Sigmoid colon (tissue), 6 donors: ENCODE measurements at regions not wholly inside any gene's neighbourhood (a gene's known extent, or its start where the extent isn't known, plus 50 kb on each side); places are given as distances from the start of the nearest gene placed in this dataset.

ENCODE experiments used
- DNase-seq: peaks from one replicate; pipeline ENCODE4 v3.0.0-alpha.2; 2019
- H3K27ac ChIP-seq, 4 donors: fragments of 200-600 bp; sonication (generic); one replicate each; pipeline ENCODE4 v1.5.1; 2016 to 2019; ENCODE audit warnings: mild to moderate bottlenecking in 1 of 4
- H3K27me3 ChIP-seq, 3 donors: fragments of 200-600 bp; sonication (generic); one replicate each; pipeline ENCODE4 v1.5.1; 2019; ENCODE audit warnings: mild to moderate bottlenecking in 1 of 3
- H3K36me3 ChIP-seq, 4 donors: fragments of 200-600 bp; sonication (generic); one replicate each; pipeline ENCODE4 v1.5.1; 2016 to 2019
- H3K4me1 ChIP-seq, 4 donors: fragments of 200-600 bp; sonication (generic); one replicate each; pipeline ENCODE4 v1.5.1; 2017 to 2019
- H3K4me3 ChIP-seq, 4 donors: fragments of 200-600 bp; sonication (generic); one replicate each; pipeline ENCODE4 v1.5.1; 2017 to 2019; ENCODE audit warnings: mild to moderate bottlenecking in 2 of 4, moderate library complexity in 1 of 4
- H3K9me3 ChIP-seq, 4 donors: fragments of 200-600 bp in 3 of 4; sonication (generic) in 3 of 4; one replicate each; pipeline versions ENCODE4 v1.5.1 to v1.6.1; 2013 to 2019
- EP300 ChIP-seq, 4 donors: sonication (generic); formaldehyde crosslinking; IDR thresholded peaks; one replicate each; pipeline ENCODE4 v1.6.1; 2017; ENCODE audit warnings: antibody characterized with exemption in 4 of 4
- POLR2A ChIP-seq, 2 donors: fragments of 450-650 bp; IDR thresholded peaks; one replicate each; pipeline ENCODE4 v1.6.1; 2016; ENCODE audit warnings: antibody characterized with exemption in 2 of 2, mild to moderate bottlenecking in 2 of 2, moderate library complexity in 2 of 2
- POLR2AphosphoS5 ChIP-seq, 4 donors: sonication (generic); formaldehyde crosslinking; IDR thresholded peaks; one replicate each; pipeline ENCODE4 v1.6.1; 2017; ENCODE audit warnings: antibody characterized with exemption in 4 of 4
- WGBS, 2 donors: extraction: QIAGEN DNeasy Blood & Tissue Kit; methylation state at CpG; one replicate each; pipeline ENCODE4 v1.1.7; 2013; 5-methylcytosine and 5-hydroxymethylcytosine counted together
- intact Hi-C: fragments of 100-400 bp; cut with DNase I; formaldehyde crosslinking; loops from one replicate; pipeline ENCODE4 v1.15.1; 2023
- TF ChIP-seq, protein P1 (sequence below), 4 experiments: fragments of 450-650 bp in 3 of 4; fragments of 200-600 bp in 1 of 4; IDR thresholded peaks; one replicate each; pipeline ENCODE4 v1.5.1; 2016 to 2019; ENCODE audit warnings: antibody characterized with exemption in 4 of 4, mild to moderate bottlenecking in 3 of 4, moderate library complexity in 2 of 4
- donor health status: healthy with polysubstance abuse.
- donor health status: healthy.

DNA sequence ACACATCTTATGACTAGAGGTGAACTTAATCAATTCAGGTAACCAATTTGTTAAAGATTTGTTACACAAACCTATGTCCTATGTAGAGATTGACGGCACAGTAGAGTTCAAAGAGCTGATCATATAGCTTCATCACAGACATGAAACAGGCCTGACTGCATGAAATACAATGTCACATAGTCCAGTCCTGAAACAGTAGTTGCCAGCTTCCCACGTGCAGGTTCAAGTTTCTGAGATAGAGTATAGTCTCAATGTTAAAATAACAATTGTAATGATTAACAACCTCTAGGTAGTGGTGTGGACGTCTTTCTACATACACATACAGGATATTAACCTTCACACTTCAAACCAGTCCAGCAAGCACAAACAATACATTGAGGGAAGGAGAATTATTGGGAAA lies 640.7 kb upstream of the SOX9 start:
- no peaks in the 10 kb centered on the region for H3K27me3 ChIP-seq
- 60 to 62% methylated on average over 3 of the region's 3 CpGs for WGBS, 2 donors
- peaks cover 0 to 14% (median 9%) of the 10 kb centered on the region in 4 donors for H3K4me1 ChIP-seq
- H3K9me3 ChIP-seq: no peaks in the 10 kb centered on the region
- intact Hi-C loops: no loop called here
- DNase-seq: no peak
- no peak overlapping the region for H3K4me3 ChIP-seq
- H3K36me3 ChIP-seq: no peaks in the 10 kb centered on the region
- TF ChIP-seq EP300 (IDR thresholded peaks at IDR 0.05) (no peak), POLR2AphosphoS5 (IDR thresholded peaks at IDR 0.05) (no peak), POLR2A (IDR thresholded peaks at IDR 0.05) (no peak)
- TF ChIP-seq, protein P1, sequence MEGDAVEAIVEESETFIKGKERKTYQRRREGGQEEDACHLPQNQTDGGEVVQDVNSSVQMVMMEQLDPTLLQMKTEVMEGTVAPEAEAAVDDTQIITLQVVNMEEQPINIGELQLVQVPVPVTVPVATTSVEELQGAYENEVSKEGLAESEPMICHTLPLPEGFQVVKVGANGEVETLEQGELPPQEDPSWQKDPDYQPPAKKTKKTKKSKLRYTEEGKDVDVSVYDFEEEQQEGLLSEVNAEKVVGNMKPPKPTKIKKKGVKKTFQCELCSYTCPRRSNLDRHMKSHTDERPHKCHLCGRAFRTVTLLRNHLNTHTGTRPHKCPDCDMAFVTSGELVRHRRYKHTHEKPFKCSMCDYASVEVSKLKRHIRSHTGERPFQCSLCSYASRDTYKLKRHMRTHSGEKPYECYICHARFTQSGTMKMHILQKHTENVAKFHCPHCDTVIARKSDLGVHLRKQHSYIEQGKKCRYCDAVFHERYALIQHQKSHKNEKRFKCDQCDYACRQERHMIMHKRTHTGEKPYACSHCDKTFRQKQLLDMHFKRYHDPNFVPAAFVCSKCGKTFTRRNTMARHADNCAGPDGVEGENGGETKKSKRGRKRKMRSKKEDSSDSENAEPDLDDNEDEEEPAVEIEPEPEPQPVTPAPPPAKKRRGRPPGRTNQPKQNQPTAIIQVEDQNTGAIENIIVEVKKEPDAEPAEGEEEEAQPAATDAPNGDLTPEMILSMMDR (IDR thresholded peaks at IDR 0.05): no peak
- no peak overlapping the region for H3K27ac ChIP-seq

DNA sequence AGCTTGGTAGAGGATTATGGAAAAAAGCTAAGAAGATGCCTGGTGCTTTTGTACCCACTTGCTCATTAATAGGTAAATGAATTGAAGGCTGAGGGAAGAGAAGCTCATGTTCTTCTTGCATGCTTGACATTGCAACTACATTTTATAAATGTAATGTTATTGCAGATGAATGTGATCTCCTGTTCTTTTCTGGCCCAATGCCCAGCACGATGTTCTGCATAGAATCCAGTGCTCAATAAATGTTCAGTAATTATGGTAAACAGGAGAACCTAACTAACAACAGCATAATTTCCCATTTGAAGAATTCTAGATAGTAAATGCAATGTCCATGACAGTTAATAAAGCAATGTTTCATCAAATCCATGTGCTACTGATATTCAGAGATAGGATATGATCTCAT lies 638.2 kb upstream of the SOX9 start:
- intact Hi-C loops: no loop called here
- Histone ChIP-seq H3K4me3 (no peak overlapping the region), H3K27me3 (no peaks in the 10 kb centered on the region), H3K4me1 (peaks cover 0 to 14% (median 9%) of the 10 kb centered on the region in 4 donors), H3K9me3 (no peaks in the 10 kb centered on the region), H3K36me3 (no peaks in the 10 kb centered on the region), H3K27ac (no peak overlapping the region)
- 17 to 54% methylated on average over 1 of the region's 1 CpG for WGBS, 2 donors
- no peak for DNase-seq
- TF ChIP-seq EP300 (IDR thresholded peaks at IDR 0.05) (no peak), POLR2AphosphoS5 (IDR thresholded peaks at IDR 0.05) (no peak)
- TF ChIP-seq, protein P1 (IDR thresholded peaks at IDR 0.05): no peak

DNA sequence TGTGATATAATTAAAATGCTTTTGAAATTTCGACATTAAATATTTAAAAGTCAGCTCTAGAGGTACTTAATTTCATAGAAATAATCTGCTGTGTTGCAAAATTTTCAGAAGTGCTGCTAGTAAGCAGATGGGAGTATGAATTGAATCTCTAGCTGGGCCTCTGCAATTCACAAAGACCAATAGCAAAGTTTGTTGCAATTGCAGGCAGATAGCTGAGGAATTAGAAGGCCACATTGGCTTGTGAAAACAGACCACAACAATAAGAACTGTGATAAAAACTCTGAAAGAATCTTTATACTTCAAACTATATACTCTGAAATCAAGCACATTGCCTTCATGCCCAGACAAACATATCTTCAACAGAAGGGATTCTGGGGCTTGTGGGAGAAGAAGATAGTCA lies 636.3 kb upstream of the SOX9 start:
- Histone ChIP-seq H3K9me3 (no peaks in the 10 kb centered on the region), H3K4me3 (no peak overlapping the region), H3K27ac (no peak overlapping the region), H3K4me1 (peaks cover 0 to 14% (median 9%) of the 10 kb centered on the region in 4 donors), H3K27me3 (no peaks in the 10 kb centered on the region), H3K36me3 (no peaks in the 10 kb centered on the region)
- 63 to 81% methylated on average over 1 of the region's 1 CpG for WGBS, 2 donors
- intact Hi-C loops: no loop called here
- no peak for TF ChIP-seq POLR2AphosphoS5 (IDR thresholded peaks at IDR 0.05)
- no peak for TF ChIP-seq POLR2A (IDR thresholded peaks at IDR 0.05)
- TF ChIP-seq, protein P1 (IDR thresholded peaks at IDR 0.05): no peak
- no peak for TF ChIP-seq EP300 (IDR thresholded peaks at IDR 0.05)
- no peak for DNase-seq

DNA sequence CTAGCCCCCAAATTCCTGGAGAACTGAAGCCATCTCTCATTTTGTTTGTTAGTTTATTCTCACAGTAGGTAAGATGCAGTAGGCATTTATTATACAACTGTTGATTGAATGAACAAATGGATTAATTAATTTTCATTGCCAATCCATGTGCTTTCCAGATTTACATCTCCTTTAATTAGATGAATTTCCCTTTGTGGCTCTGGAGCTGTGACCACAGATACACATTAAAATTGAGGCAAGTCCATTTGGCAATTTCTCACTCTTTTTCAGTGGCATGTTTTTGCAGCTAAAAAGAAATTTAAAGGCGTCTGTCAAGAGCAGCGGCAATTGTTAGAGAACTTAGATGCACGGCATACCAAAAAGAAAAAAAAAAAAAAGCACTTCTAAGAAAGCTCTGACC lies 635.4 kb upstream of the SOX9 start:
- no peaks in the 10 kb centered on the region for H3K27me3 ChIP-seq
- intact Hi-C loops: no loop called here
- no peak for DNase-seq
- H3K27ac ChIP-seq: no peak overlapping the region
- no peaks in the 10 kb centered on the region for H3K9me3 ChIP-seq
- WGBS, 2 donors: 94 to 97% methylated on average over 3 of the region's 3 CpGs
- H3K36me3 ChIP-seq: no peaks in the 10 kb centered on the region
- H3K4me1 ChIP-seq: peaks cover 0 to 14% (median 9%) of the 10 kb centered on the region in 4 donors
- H3K4me3 ChIP-seq: no peak overlapping the region
- TF ChIP-seq POLR2A (IDR thresholded peaks at IDR 0.05): no peak
- no peak for TF ChIP-seq POLR2AphosphoS5 (IDR thresholded peaks at IDR 0.05)
- no peak for TF ChIP-seq EP300 (IDR thresholded peaks at IDR 0.05)
- TF ChIP-seq, protein P1 (IDR thresholded peaks at IDR 0.05): no peak

DNA sequence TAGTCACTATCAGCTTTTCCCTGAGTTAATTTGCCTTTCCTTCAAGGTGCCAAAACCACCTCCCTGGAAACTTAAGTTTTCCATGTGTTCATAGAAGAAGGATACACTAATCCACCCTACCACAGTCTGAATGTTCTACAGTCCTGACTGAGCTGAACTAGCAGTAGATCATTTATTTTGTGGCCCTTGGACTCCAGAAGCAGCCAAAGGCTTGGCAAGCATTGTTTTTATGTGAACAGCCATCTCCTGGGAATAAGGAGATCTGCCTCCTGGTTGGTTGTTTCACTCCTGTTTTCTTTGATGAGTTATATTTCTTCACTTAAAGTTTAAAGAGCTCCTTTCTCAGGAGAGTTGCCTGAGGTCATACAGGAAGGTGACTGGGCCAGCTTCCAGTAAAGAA lies 634.6 kb upstream of the SOX9 start:
- H3K4me1 ChIP-seq: peaks cover 0 to 14% (median 9%) of the 10 kb centered on the region in 4 donors
- DNase-seq: no peak
- no peaks in the 10 kb centered on the region for H3K36me3 ChIP-seq
- TF ChIP-seq POLR2AphosphoS5 (IDR thresholded peaks at IDR 0.05): no peak
- no peak for TF ChIP-seq EP300 (IDR thresholded peaks at IDR 0.05)
- TF ChIP-seq, protein P1 (IDR thresholded peaks at IDR 0.05): no peak
- TF ChIP-seq POLR2A (IDR thresholded peaks at IDR 0.05): no peak
- H3K4me3 ChIP-seq: no peak overlapping the region
- H3K9me3 ChIP-seq: no peaks in the 10 kb centered on the region
- H3K27ac ChIP-seq: no peak overlapping the region
- no peaks in the 10 kb centered on the region for H3K27me3 ChIP-seq
- intact Hi-C loops: no loop called here
